NOMO-1 (cell line): ENCODE measurements at regions not wholly inside any gene's neighbourhood (a gene's known extent, or its start where the extent isn't known, plus 50 kb on each side); places are given as distances from the start of the nearest gene placed in this dataset.

Experiments used
- DNase-seq, 2 experiments: peaks; one replicate each; lab custom pipeline; 2025; ENCODE audit not compliant: unreplicated experiment in 2 of 2; lab: John Stamatoyannopoulos, UW

DNA sequence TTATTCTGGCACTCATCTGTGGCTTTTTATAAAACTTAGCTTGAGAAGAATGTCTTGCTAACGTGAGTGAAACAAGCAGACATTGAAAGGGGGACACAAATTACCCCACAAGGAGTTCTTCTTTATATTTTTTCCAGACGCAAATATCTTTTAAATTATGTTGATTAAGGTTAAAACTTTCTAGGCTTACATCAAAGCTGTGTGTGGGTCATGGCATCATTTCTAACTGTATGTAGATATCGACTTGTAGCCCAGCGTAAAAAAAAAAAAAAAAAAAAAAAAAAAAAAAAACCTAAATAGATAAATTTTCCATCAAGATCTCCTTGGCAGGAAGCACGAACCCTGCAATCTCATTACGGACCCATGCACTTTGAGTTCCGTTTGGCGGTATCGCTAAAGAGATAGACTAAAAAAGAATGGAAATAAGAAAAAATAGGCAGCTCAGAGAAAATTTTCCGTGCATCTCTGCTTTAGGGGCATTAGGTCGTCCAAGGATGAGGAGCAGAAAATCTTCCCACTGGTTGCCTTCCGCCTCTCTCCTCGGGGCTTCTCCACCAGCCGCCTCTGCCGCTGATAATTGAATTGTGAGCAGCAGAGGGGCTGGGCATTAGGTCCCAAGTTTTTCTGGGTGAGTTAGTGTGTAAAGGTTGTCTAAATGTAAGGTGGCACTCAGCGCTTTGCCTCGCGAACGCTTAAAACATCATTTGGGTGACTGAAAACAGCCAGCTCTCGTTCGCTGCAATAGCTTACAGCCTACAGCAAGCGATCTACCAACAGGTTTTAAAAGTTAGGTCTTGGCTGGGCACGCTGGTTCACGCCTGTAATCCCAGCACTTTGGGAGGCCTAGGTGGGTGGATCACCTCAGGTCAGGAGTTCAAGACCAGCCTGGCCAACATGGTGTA is 194.0 kb downstream of the TRIM27 start:
- no peak for DNase-seq

GRCh38 chr6:28732052-28732451 is 191.7 kb downstream of the TRIM27 start:
- DNase-seq = no peak

GRCh38 chr6:28734443-28734959 is 189.3 kb downstream of the TRIM27 start:
- no peak for DNase-seq

DNA sequence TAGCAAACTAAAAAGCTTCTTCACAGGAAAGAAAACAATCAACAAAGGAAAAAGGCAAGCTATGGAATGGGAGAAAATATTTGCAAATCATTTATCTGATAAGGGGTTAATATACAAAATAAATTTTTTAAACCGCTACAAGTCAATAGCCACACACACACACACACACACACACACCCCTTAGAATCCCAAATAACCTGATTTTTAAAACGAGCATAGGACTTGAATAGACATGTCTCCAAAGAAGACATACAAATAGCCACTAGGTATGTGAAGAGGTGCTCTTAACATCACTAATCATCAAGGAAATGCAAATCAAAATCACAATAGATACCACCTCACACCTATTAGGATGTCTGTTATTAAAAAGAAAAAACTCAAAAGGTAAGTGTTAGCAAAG is 187.7 kb downstream of the TRIM27 start:
- no peak for DNase-seq

GRCh38 chr6:28737750-28738395 is 185.9 kb downstream of the TRIM27 start:
- no peak for DNase-seq

DNA sequence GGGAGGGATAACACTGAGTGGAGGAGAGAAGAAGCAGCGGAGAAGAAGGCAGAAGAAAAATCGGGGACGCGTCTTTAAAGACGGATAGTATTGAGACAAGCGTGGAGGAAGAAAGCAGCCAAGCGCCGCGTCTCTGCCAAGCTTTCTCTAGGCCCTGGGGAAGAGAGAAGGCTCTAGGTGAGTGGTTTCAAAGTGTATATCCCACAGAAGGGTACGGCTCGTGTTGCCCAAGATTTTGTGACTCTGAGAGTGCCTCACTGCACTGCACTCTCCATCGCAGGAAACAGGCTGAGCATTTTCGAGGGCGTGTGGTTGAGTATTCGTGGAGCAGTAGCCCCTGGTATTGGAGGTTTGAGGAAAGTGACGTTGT is 185.4 kb downstream of the TRIM27 start:
- DNase-seq = no peak

DNA sequence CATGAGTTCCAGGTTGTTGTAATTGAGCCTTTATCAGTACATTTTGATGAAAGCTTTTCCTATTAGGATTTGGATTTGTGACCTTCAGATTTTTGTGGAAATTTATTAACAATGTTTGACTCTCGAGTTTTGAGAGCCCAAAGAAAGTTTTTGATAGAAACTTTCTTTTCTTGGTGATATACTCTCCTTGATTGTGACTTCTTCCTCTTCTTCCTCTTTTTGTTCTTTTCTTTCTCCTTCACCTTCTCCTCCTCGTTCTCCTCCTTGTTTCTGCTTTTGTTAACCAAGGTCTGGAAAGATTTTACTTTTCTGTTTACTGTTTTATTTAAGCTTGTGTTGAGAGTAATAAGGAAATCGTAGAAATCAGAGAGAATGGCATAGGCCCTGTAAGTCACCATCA is 182.4 kb downstream of the TRIM27 start:
- DNase-seq = no peak

GRCh38 chr6:28742668-28743270 is 181.0 kb downstream of the TRIM27 start:
- no peak for DNase-seq

GRCh38 chr6:28743271-28743789 is 180.5 kb downstream of the TRIM27 start:
- DNase-seq = no peak

DNA sequence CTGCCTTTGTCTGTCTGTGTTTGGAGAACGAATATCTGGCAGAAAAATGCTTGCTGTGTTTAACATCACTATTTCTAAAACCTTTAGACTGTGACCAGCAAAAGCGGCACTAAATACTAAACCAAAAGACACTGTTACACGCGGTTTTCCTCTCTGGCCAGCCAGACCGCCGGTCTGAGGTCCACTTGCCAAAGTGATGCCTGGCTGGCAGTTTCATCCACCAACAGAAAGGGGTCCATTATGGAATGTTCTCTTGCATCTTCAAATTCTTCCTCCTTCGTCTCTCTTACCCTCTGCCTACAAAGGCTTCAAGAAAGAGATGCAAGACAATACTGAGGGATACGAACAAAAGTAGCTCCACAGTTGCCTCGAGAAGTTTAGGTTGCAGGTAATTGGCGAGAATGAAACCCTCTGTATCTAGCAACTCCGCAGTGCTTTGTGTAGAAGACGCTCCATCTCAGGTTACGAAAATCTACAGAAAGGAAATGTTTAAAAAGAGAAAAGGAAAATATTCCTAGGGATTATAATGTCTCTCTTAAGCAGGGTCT is 176.6 kb downstream of the TRIM27 start:
- no peak for DNase-seq

GRCh38 chr6:28747631-28748157 is 176.1 kb downstream of the TRIM27 start:
- DNase-seq = no peak

- no peak for DNase-seq
Measured at GRCh38 chr6:28748192-28748591, 175.6 kb downstream of the TRIM27 start.

DNA sequence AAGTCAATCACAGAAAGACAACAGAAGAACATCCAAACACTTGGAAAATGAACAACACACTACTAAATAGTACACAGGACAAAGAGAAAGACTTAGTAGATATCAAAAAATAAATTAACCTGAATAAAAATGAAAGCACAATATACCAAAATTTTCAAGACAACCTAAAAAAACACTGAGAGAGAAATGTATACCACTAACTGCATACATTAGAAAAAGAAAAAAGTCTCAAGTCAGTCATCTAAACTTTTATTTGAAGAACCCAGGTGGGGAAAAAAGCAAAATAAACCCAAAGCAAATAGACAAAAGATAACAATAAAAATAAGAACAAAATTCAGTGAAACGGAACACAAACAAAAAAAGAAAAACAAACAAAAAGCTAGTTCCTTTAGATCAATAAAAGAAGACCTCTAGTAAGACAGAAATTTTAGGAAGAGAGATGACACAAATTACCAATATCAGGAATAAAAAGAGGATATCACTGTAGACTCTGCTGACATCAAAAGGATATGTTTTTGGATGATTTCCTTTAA is 172.8 kb downstream of the TRIM27 start:
- no peak for DNase-seq

DNA sequence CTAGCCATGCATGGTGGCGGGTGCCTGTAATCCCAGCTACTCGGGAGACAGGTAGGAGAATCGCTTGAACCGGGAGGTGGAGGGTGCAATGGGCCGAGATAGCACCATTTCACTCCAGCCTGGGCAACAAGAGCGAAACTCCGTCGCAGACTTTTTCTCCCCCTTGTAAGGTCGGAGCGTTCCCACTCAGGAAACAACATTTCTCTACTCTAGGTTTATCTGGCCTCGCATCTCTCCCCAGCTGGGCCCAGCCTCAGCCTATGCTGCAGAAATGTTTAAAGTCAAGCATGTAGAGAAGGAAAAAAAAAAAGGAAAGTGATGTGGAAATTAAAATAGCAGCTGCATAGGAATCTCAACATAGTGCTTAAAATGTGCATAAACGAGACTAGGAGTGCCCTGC is 172.3 kb downstream of the TRIM27 start:
- no peak for DNase-seq

- DNase-seq = no peak
Measured at GRCh38 chr6:28751963-28752350, 171.8 kb downstream of the TRIM27 start.

DNA sequence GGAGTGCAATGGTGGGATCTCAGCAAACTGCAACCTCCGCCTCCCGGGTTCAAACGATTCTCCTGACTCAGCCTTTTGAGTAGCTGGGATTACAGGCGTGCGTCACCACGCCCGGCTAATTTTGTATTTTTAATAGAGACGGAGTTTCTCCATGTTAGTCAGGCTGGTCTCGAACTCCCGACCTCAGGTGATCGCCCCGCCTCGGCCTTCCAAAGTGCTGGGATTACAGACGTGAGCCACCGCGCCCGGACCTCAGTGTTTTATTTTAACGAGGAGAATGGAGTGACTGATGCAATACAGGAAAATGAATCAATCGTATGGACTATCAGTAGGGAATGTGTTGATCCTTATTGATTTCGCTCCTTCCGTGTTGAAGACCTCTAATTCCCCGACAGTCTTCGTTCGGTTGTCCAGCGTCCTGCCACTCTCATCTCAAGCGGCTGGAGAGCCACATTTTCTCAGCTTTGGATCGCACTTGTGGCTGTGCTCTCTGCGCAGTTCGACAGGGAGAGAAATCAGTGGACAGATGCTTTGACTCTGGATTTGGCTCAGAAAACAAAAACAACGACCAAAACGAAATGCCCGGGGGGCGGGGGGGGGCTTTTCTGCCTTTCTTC is 166.2 kb downstream of the TRIM27 start:
- no peak for DNase-seq

DNA sequence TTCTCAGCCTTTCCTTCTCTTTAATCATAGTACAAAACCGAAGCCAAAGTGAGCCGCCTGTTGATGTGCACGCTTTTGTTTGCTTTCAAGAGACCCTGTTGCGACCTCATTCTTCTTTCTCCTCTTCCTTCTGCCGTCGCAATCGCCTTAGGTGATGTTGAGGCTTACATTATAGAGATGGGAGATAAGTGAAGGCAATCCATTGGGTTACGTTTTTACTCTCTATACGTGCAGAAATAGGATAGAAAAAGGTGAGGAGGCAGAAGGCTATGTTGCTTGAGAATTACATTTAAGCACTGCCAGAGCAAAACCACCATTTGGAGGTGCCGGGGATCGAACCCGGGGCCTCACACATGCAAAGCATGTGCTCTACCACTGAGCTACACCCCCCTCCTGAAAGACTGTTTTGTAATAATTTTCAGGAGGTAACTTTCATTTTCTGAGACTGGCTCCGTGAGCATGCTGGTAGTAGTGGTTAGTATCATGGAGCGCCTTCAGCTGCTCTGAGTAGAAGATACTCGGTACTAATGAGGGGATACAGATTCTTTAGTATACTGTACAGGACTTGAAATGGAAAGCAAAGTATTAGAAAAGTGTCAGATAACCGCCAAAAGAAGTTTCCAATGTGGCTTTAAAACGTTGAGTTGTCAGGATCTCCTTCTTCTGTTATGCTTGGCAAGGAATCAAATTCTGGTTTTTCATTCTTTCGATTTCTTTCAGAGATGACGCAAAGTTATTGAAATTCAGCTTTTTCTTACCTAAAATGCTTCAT is 165.6 kb downstream of the TRIM27 start:
- DNase-seq = no peak

DNA sequence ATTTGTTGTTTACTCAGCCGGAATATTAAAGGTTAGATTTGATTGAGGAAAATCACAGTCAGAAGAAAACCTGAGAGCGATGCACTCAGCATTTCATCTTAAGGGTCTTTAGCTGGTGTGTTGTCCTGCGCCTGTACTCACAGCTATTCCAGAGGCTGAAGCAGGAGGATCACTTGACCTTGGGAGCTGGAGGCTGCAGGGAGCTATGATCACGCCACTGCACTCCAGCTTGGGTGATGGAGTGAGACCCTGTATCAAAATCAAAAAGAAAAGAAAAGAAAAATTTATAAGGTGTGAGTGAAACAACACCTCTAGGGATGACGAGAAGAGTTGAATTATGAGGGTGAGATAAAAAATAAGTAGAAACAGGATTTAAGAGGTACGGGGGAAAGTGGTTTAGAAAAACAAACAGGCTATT is 165.0 kb downstream of the TRIM27 start:
- no peak for DNase-seq

DNA sequence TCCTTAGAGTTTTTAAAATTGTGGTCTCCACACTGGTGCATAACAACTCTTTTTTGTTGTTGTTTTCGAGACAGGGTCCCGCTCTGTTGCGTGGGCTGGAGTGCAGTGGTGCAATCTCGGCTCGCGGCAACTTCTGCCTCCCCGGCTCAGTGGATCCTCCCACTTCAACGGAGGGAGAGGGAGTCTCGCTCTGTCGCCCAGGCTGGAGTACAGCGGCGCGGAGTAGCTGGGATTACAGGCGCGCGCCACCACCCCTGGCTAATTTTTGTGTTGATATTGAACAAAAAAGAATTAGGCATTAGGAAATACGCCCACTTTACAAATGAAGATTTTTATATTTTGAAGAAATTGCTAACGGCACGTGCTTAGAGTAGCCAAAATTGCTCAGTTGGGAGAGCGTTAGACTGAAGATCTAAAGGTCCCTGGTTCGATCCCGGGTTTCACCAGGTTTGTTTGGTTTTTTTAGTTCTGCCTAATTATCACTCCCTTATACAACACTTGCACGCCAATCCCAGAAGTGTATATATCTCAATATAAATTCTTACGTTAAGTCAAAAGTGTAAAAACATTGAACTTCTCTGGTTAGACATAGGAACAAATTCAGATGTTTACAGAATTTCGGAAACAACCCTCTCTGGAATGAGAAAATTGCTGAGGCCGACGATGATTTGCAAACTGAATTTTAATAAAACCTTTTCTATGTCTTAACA is 159.6 kb downstream of the TRIM27 start:
- no peak for DNase-seq
